Fibroblast of the aortic adventitia (primary cell): ENCODE measurements at regions not wholly inside any gene's neighbourhood (a gene's known extent, or its start where the extent isn't known, plus 50 kb on each side); places are given as distances from the start of the nearest gene placed in this dataset.

Experiments used
- DNase-seq: peaks from one replicate; pipeline ENCODE4 v3.0.0-alpha.2; 2010; ENCODE audit warnings: low read depth
- H3K4me3 ChIP-seq: 2 replicates; pipeline ENCODE4 v1.5.1; 2011; ENCODE audit warnings: low read depth, mild to moderate bottlenecking, control low read depth, low read length, moderate library complexity
- CTCF ChIP-seq: IDR thresholded peaks from 2 replicates; pipeline ENCODE4 v1.5.1; 2011; ENCODE audit warnings: mild to moderate bottlenecking, low read length, control low read depth, inconsistent platforms; ENCODE audit not compliant: insufficient read depth

- TF ChIP-seq CTCF, result no peak
- DNase-seq, result no peak
- no peak overlapping the region for H3K4me3 ChIP-seq
Measured at GRCh38 chr3:164927728-164928127, 150.6 kb downstream of the SI start.

- no peak overlapping the region for H3K4me3 ChIP-seq
- DNase-seq, result no peak
- no peak for TF ChIP-seq CTCF
Measured at GRCh38 chr3:164918905-164919304, 159.4 kb downstream of the SI start.

GRCh38 chr3:164912916-164913315, 165.4 kb downstream of the SI start:
- DNase-seq, result no peak
- no peak overlapping the region for H3K4me3 ChIP-seq
- no peak for TF ChIP-seq CTCF

- DNase-seq, result no peak
- TF ChIP-seq CTCF, result no peak
- no peak overlapping the region for H3K4me3 ChIP-seq
Measured at GRCh38 chr3:164903820-164904451, 174.4 kb downstream of the SI start.

GRCh38 chr3:164897342-164897741, 181.0 kb downstream of the SI start:
- H3K4me3 ChIP-seq, result no peak overlapping the region
- no peak for DNase-seq
- TF ChIP-seq CTCF, result no peak

GRCh38 chr3:164890061-164890460, 188.2 kb downstream of the SI start:
- H3K4me3 ChIP-seq, result no peak overlapping the region
- no peak for TF ChIP-seq CTCF

GRCh38 chr3:164883171-164883570, 195.1 kb downstream of the SI start:
- H3K4me3 ChIP-seq, result no peak overlapping the region
- TF ChIP-seq CTCF, result no peak
- DNase-seq, result no peak

More at GRCh38 chr3:164890061-164890460, 188.2 kb downstream of the SI start:
- DNase-seq, result no peak
